Fibroblast of skin of left quadriceps (primary cell): ENCODE measurements at regions not wholly inside any gene's neighbourhood (a gene's known extent, or its start where the extent isn't known, plus 50 kb on each side); places are given as distances from the start of the nearest gene placed in this dataset.

Source experiments
- DNase-seq, 2 experiments: peaks; one replicate each; pipeline ENCODE4 v3.0.0-alpha.2; 2013; ENCODE audit warnings: low read depth in 2 of 2

GRCh38 chr16:59179446-59180082, 445.4 kb upstream of the GOT2 start:
- no peak for DNase-seq

DNA sequence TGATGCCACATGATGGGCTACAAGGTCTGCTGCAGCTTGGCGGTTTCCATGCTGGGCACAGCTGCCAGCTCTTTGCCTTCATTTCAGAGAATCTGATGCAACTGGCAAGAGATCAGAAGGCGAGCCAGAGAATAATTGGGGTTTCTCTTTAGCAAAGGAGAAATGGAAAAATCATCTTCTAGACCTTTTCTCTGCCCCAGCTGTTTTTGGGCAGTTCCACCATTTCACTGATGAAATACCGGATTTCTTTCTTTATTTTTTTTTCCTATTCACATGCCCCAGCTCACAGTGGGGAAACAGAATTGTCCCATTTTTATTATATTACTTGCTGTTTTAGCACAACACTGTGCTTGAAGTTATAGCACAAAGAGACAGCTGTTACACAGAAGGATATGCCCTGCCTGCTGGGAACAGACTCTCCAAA, 439.3 kb upstream of the GOT2 start:
- DNase-seq, result no peak

- no peak for DNase-seq
Observed at GRCh38 chr16:59170099-59170712, 436.1 kb upstream of the GOT2 start.

DNA sequence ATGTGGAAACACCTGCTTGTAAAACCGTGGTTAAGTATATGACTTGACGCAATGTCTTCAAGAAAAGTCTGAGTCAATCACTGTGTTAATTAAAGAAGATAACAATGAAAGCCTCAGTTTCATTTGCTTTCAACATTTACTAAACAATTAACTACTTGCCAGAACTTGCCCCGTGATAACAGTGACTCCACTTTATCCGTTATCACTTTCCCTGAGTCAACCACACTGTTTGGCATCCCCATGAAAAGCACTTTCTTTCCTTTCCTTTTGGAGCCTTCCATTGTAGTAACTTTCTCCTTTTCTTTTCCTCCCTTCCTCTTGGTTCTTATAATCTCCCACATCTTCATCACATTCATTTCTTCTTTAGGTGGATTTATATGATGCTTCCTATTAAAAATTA, 435.1 kb upstream of the GOT2 start:
- DNase-seq, result no peak

DNA sequence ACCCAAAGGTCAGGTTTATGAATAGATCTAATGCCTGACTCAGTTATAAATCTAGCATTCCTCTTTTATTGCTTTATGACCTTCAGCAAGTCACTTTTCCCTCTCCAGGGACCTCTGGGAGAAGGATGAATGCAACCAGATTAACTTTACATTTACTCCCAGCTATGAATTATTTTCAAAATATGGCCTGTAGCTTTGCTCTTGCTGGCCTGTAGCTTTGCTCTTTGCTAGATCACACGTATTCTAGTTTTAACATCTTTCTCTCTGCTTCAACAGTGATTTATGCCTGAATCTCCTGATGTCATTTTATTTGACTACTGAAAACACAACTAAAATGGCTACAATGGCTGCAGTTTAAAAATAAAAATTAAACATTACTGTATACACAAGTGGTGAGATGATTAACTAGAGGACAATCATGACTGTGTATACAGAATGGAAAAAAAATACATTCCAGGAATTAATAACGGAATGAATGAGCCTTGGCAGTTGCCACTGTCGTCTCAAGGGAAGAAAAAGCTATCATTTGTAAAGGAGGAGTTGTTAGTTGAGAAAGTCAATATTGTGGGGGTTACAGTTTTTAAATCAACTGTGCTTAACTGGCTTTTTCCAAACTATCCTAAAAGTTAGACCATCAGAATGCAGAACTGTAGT, 434.5 kb upstream of the GOT2 start:
- DNase-seq, result no peak

DNA sequence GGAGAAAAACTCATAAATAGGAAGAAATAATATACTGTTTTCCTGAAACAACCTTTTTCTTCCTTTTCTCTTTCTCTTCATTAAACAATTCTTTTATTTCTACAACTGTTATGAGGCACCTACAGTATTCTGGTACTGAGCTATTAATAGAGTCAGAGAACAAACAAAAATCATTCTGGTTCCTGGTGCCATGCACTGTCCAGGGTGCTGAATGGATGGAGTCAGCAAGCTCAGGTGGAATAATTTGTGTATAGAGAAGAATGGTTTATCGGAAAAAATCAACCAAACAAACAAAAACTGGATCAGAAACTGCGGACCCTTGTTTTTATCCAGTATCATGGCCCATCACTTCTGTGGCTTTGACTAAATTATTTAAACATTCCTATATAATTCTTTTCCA, 430.3 kb upstream of the GOT2 start:
- no peak for DNase-seq

GRCh38 chr16:59163371-59164055, 429.4 kb upstream of the GOT2 start:
- DNase-seq, result no peak

- no peak for DNase-seq
Observed at GRCh38 chr16:59161679-59162078, 427.6 kb upstream of the GOT2 start.

DNA sequence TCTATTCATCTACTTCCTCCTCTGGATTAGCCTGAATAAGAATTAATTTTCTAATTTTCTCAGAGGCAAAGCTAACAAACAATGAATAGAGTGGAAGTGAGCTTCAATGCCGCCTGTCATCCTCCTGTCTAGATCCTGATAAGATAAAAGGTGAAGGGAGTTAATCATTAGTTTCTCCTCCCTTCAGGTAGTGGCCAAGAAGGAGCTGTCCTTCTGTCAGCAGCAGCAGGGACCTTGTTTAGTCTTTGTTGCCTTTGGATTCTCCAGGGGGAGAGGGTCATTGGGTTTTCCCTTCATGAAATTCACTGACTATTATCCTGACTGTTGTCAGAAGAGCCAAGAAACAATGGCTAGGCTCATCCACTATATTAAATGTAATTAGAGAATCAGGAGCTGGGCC, 420.2 kb upstream of the GOT2 start:
- DNase-seq, result no peak

- DNase-seq, result peak in 1 of 2 experiments; percentile 8
Observed at GRCh38 chr16:59148769-59149155, 414.6 kb upstream of the GOT2 start.

DNA sequence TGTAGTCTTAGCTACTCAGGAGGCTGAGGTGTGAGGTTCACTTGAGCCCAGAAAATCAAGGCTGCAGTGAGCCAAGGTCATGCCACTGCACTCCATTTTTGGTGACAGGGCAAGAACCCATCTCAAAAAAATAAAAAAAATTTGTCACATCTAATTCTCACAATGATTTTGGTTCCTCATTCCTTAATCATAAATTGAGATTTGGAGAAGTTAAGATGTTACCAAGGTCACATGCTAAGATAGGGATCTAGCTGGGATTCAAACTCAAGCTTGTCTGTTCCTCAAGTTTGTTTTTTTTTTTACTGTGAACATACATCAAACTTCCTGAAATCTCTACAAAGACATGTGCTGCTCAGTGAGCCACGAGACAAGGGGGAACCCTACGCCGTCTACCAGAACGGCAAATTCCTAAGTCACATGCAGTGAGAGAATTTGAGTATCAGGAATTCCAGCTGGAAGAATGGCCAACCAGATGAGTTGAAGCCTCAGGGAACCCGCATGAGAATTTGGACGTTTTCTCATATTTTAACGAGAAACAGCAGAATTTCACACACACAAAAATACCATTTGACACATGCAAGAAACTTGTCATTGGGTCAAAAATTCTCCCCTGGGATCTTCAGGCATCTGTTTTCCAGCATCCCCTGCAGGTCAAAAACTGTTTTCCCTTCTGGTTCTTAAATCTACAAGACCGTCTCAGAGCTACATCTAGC, 414.1 kb upstream of the GOT2 start:
- peak; percentile 38 to 40 for DNase-seq

DNA sequence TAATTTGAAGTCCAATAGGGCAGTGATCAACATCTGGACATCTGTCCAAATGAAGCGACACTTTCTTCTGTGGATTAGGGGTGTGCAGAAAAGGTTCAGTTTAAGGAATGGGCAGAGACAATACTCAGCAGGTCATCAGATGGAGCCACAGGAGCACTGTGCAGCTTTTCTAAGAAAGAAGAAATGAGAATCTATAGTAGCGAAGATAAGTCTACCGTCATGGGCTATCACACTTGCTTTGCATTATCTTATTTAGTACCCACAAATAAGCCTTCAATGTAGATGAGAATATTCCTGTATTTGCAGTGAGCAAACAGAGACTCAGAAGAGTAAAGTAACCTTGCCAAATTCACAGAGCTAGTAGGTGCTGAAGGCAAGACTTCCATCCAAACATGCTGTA, 412.0 kb upstream of the GOT2 start:
- no peak for DNase-seq

GRCh38 chr16:59144841-59145240, 410.7 kb upstream of the GOT2 start:
- no peak for DNase-seq

- DNase-seq, result no peak
Observed at GRCh38 chr16:59144326-59144725, 410.2 kb upstream of the GOT2 start.

- DNase-seq, result no peak
Observed at GRCh38 chr16:59126486-59126885, 392.4 kb upstream of the GOT2 start.

DNA sequence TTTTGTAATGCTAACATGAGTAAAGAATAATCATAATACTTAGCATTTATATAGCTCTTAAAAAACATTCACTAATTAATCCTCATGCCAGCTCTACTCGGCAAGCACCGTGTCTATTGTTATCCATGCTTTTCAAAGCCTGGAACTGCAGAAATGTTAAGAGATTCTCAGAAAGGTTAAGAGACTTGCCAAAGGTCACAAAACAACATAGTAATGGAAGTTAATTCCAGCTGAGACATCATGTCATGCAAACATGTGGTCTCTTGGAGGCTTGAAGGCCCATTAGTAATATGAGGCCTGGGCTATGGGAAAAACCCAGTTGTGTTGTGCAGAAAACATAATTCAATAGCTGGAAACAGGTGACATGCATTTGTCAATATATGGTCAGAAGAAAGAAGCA, 389.9 kb upstream of the GOT2 start:
- no peak for DNase-seq

- no peak for DNase-seq
Observed at GRCh38 chr16:59123479-59123878, 389.4 kb upstream of the GOT2 start.

GRCh38 chr16:59122262-59122537, 388.1 kb upstream of the GOT2 start:
- DNase-seq, result no peak

GRCh38 chr16:59121411-59122261, 387.5 kb upstream of the GOT2 start:
- DNase-seq, result peak in 1 of 2 experiments; percentile 5

GRCh38 chr16:59116744-59117143, 382.6 kb upstream of the GOT2 start:
- DNase-seq, result no peak

GRCh38 chr16:59114790-59115189, 380.7 kb upstream of the GOT2 start:
- no peak for DNase-seq
